HG03045 (cell line): ENCODE measurements at regions not wholly inside any gene's neighbourhood (a gene's known extent, or its start where the extent isn't known, plus 50 kb on each side); places are given as distances from the start of the nearest gene placed in this dataset.

Experiments used
- ATAC-seq: cut with Tn5 transposase; IDR thresholded peaks from one replicate; pipeline ENCODE4 v1.9.1; 2021; ENCODE audit warnings: mild to moderate bottlenecking, moderate library complexity; ENCODE audit not compliant: unreplicated experiment

- no peak for ATAC-seq
Observed at GRCh38 chrX:39891781-39892180, 206.0 kb downstream of the BCOR start.

GRCh38 chrX:39893417-39894338, 204.1 kb downstream of the BCOR start:
- ATAC-seq: peak; percentile 49

GRCh38 chrX:39894683-39895082, 203.1 kb downstream of the BCOR start:
- ATAC-seq: no peak

- ATAC-seq: no peak
Observed at GRCh38 chrX:39895218-39896110, 202.3 kb downstream of the BCOR start.

- ATAC-seq: no peak
Observed at GRCh38 chrX:39896951-39897740, 200.6 kb downstream of the BCOR start.

- no peak for ATAC-seq
Observed at GRCh38 chrX:39897741-39898097, 200.0 kb downstream of the BCOR start.

GRCh38 chrX:39898147-39898546, 199.6 kb downstream of the BCOR start:
- no peak for ATAC-seq

- no peak for ATAC-seq
Observed at GRCh38 chrX:39899059-39899458, 198.7 kb downstream of the BCOR start.

GRCh38 chrX:39899856-39900776, 197.6 kb downstream of the BCOR start:
- ATAC-seq: no peak

- ATAC-seq: no peak
Observed at GRCh38 chrX:39900777-39901170, 197.0 kb downstream of the BCOR start.

- ATAC-seq: no peak
Observed at GRCh38 chrX:39903343-39903742, 194.4 kb downstream of the BCOR start.

GRCh38 chrX:39903937-39904336, 193.8 kb downstream of the BCOR start:
- ATAC-seq: no peak

GRCh38 chrX:39904816-39905537, 192.8 kb downstream of the BCOR start:
- ATAC-seq: no peak

- ATAC-seq: no peak
Observed at GRCh38 chrX:39905538-39905891, 192.2 kb downstream of the BCOR start.

GRCh38 chrX:39905946-39906345, 191.8 kb downstream of the BCOR start:
- no peak for ATAC-seq

GRCh38 chrX:39907964-39908661, 189.6 kb downstream of the BCOR start:
- ATAC-seq: no peak

GRCh38 chrX:39909996-39910395, 187.8 kb downstream of the BCOR start:
- no peak for ATAC-seq

GRCh38 chrX:39910651-39911050, 187.1 kb downstream of the BCOR start:
- no peak for ATAC-seq
